Putamen (tissue), 1 donor: ENCODE measurements at regions not wholly inside any gene's neighbourhood (a gene's known extent, or its start where the extent isn't known, plus 50 kb on each side); places are given as distances from the start of the nearest gene placed in this dataset.
A peak's percentile ranks its signal among the peaks of the same experiment; 100 is the strongest.

Experiments
- DNase-seq: peaks from one replicate; pipeline ENCODE4 v3.0.0-alpha.2; 2016; ENCODE audit warnings: low spot score

GRCh38 chr9:107431461-107431860, 58.1 kb downstream of the KLF4 start:
- DNase-seq, result no peak

GRCh38 chr9:107430071-107430470, 59.5 kb downstream of the KLF4 start:
- DNase-seq, result no peak

- no peak for DNase-seq
These were observed 63.4 kb downstream of the KLF4 start for GRCh38 chr9:107426126-107426525.

GRCh38 chr9:107425101-107426025, 64.2 kb downstream of the KLF4 start:
- peak; percentile 35 for DNase-seq

- DNase-seq, result no peak
These were observed 66.0 kb downstream of the KLF4 start for GRCh38 chr9:107423540-107423939.

GRCh38 chr9:107422189-107423185, 67.1 kb downstream of the KLF4 start:
- peak; percentile 3 for DNase-seq

GRCh38 chr9:107410420-107410819, 79.1 kb downstream of the KLF4 start:
- DNase-seq, result no peak

GRCh38 chr9:107409581-107410389, 79.8 kb downstream of the KLF4 start:
- no peak for DNase-seq

GRCh38 chr9:107407675-107408074, 81.9 kb downstream of the KLF4 start:
- no peak for DNase-seq

- no peak for DNase-seq
These were observed 84.1 kb downstream of the KLF4 start for GRCh38 chr9:107405511-107405910.

- DNase-seq, result no peak
These were observed 84.8 kb downstream of the KLF4 start for GRCh38 chr9:107404736-107405135.

- no peak for DNase-seq
These were observed 85.4 kb downstream of the KLF4 start for GRCh38 chr9:107404161-107404560.

GRCh38 chr9:107397076-107398044, 92.2 kb downstream of the KLF4 start:
- DNase-seq, result no peak

GRCh38 chr9:107394264-107394663, 95.3 kb downstream of the KLF4 start:
- no peak for DNase-seq

- DNase-seq, result no peak
These were observed 98.8 kb downstream of the KLF4 start for GRCh38 chr9:107390778-107391177.

GRCh38 chr9:107390279-107390678, 99.3 kb downstream of the KLF4 start:
- DNase-seq, result no peak

- DNase-seq, result no peak
These were observed 99.9 kb downstream of the KLF4 start for GRCh38 chr9:107389617-107390071.

- DNase-seq, result no peak
These were observed 100.7 kb downstream of the KLF4 start for GRCh38 chr9:107388890-107389289.

- no peak for DNase-seq
These were observed 102.2 kb downstream of the KLF4 start for GRCh38 chr9:107387409-107387808.

- no peak for DNase-seq
These were observed 103.2 kb downstream of the KLF4 start for GRCh38 chr9:107386396-107386795.
